ENCODE measurements at regions not wholly inside any gene's neighbourhood (a gene's known extent, or its start where the extent isn't known, plus 50 kb on each side); places are given as distances from the start of the nearest gene placed in this dataset.

- no peak for DNase-seq (ENCODE audit: low spot score)
- CTCF ChIA-PET, result no interaction called here
- H3K27ac ChIP-seq, result no peak overlapping the region
- POLR2A ChIA-PET (ENCODE audit: low non-redundant PET), result no interaction called here
- TF ChIP-seq, protein P1, sequence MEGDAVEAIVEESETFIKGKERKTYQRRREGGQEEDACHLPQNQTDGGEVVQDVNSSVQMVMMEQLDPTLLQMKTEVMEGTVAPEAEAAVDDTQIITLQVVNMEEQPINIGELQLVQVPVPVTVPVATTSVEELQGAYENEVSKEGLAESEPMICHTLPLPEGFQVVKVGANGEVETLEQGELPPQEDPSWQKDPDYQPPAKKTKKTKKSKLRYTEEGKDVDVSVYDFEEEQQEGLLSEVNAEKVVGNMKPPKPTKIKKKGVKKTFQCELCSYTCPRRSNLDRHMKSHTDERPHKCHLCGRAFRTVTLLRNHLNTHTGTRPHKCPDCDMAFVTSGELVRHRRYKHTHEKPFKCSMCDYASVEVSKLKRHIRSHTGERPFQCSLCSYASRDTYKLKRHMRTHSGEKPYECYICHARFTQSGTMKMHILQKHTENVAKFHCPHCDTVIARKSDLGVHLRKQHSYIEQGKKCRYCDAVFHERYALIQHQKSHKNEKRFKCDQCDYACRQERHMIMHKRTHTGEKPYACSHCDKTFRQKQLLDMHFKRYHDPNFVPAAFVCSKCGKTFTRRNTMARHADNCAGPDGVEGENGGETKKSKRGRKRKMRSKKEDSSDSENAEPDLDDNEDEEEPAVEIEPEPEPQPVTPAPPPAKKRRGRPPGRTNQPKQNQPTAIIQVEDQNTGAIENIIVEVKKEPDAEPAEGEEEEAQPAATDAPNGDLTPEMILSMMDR (conservative IDR thresholded peaks at IDR 0.05; ENCODE audit: low read depth), result no peak
These were observed 121.2 kb upstream of the ADARB2 start for GRCh38 chr10:1858547-1858946.

GRCh38 chr10:1858048-1858447, 120.7 kb upstream of the ADARB2 start:
- CTCF ChIA-PET, result no interaction called here
- POLR2A ChIA-PET (ENCODE audit: low non-redundant PET), result no interaction called here
- DNase-seq (ENCODE audit: low spot score), result no peak
- no peak overlapping the region for H3K27ac ChIP-seq
- TF ChIP-seq, protein P1 (conservative IDR thresholded peaks at IDR 0.05; ENCODE audit: low read depth), result no peak

- POLR2A ChIA-PET (ENCODE audit: low non-redundant PET), result no interaction called here
- CTCF ChIA-PET, result no interaction called here
These were observed 118.6 kb upstream of the ADARB2 start for GRCh38 chr10:1855911-1856310.

GRCh38 chr10:1854271-1854670, 116.9 kb upstream of the ADARB2 start:
- H3K27ac ChIP-seq, result no peak overlapping the region
- POLR2A ChIA-PET (ENCODE audit: low non-redundant PET), result no interaction called here
- no peak for DNase-seq (ENCODE audit: low spot score)
- CTCF ChIA-PET, result interaction anchor here (0.6 kb wide), 1 partner anchor 567 kb away, joined by 4 read pairs; no protein-coding TSS in a partner anchor
- TF ChIP-seq, protein P1 (conservative IDR thresholded peaks at IDR 0.05; ENCODE audit: low read depth), result no peak

More at GRCh38 chr10:1855911-1856310, 118.6 kb upstream of the ADARB2 start:
- DNase-seq (ENCODE audit: low spot score), result no peak
- no peak overlapping the region for H3K27ac ChIP-seq
- TF ChIP-seq, protein P1 (conservative IDR thresholded peaks at IDR 0.05; ENCODE audit: low read depth), result no peak

- ChIA-PET CTCF (no interaction called here), POLR2A (ENCODE audit: low non-redundant PET) (no interaction called here)
- TF ChIP-seq, protein P1 (conservative IDR thresholded peaks at IDR 0.05; ENCODE audit: low read depth), result no peak
These were observed 116.5 kb upstream of the ADARB2 start for GRCh38 chr10:1853801-1854200.

GRCh38 chr10:1852841-1853240, 115.5 kb upstream of the ADARB2 start:
- no peak for DNase-seq (ENCODE audit: low spot score)
- ChIA-PET CTCF (no interaction called here), POLR2A (ENCODE audit: low non-redundant PET) (no interaction called here)
- H3K27ac ChIP-seq, result no peak overlapping the region
- TF ChIP-seq, protein P1 (conservative IDR thresholded peaks at IDR 0.05; ENCODE audit: low read depth), result no peak

More at GRCh38 chr10:1853801-1854200, 116.5 kb upstream of the ADARB2 start:
- H3K27ac ChIP-seq, result no peak overlapping the region
- DNase-seq (ENCODE audit: low spot score), result no peak

DNA sequence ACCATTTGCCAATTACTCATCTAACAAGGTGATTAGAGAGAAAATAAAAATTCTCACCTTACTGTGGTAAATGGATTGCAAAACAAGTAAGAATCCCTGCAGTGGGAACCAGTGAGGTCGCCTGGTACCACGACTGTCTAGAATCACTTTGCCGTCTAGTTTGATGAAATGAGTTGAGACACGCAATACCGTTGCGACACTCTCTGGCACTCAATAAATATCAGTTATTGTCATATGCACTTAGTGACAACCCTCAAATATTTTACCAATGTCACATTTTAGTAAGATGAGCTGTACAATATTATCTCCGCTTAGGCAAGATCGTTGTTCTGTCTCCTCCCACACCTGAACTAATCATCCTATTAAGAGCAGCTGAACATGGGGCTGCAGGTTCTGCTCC, 114.4 kb upstream of the ADARB2 start:
- DNase-seq (ENCODE audit: low spot score), result no peak
- POLR2A ChIA-PET (ENCODE audit: low non-redundant PET), result no interaction called here
- TF ChIP-seq, protein P1 (conservative IDR thresholded peaks at IDR 0.05; ENCODE audit: low read depth), result no peak
- CTCF ChIA-PET, result no interaction called here
- H3K27ac ChIP-seq, result no peak overlapping the region
